Nephron progenitor cell (in vitro differentiated cells): ENCODE measurements at regions not wholly inside any gene's neighbourhood (a gene's known extent, or its start where the extent isn't known, plus 50 kb on each side); places are given as distances from the start of the nearest gene placed in this dataset.

ENCODE experiments used
- DNase-seq: peaks from one replicate; pipeline ENCODE4 v3.0.0; 2021
- H3K27ac Mint-ChIP-seq: 2 replicates; pipeline ENCODE4 v1.8.0; 2021; ENCODE audit warnings: mild to moderate bottlenecking, moderate library complexity, mixed read lengths
- H3K27me3 Mint-ChIP-seq: 2 replicates; pipeline ENCODE4 v1.8.0; 2021; ENCODE audit warnings: mild to moderate bottlenecking, low read depth, mixed read lengths; ENCODE audit not compliant: poor library complexity
- H3K36me3 Mint-ChIP-seq: 2 replicates; pipeline ENCODE4 v1.8.0; 2021; ENCODE audit warnings: low read depth, mixed read lengths
- H3K4me1 Mint-ChIP-seq: 2 replicates; pipeline ENCODE4 v1.8.0; 2021; ENCODE audit warnings: mixed read lengths
- H3K4me3 Mint-ChIP-seq: 2 replicates; pipeline ENCODE4 v1.8.0; 2021; ENCODE audit warnings: mild to moderate bottlenecking, moderate library complexity, mixed read lengths
- H3K9me3 Mint-ChIP-seq: 2 replicates; pipeline ENCODE4 v1.8.0; 2021; ENCODE audit warnings: mild to moderate bottlenecking, moderate library complexity, mixed read lengths
- CTCF ChIP-seq: fragments of 200-600 bp; sonication (generic); IDR thresholded peaks from 2 replicates; pipeline ENCODE4 v1.5.0; 2021; ENCODE audit warnings: antibody characterized with exemption

GRCh38 chr11:92357344-92357743 is 132.7 kb downstream of the FAT3 start:
- no peaks in the 10 kb centered on the region for H3K4me1 Mint-ChIP-seq
- H3K27me3 Mint-ChIP-seq: no peaks in the 10 kb centered on the region
- H3K36me3 Mint-ChIP-seq: peaks cover 35% of the 10 kb centered on the region
- no peak for DNase-seq
- H3K4me3 Mint-ChIP-seq: no peak overlapping the region
- no peak for TF ChIP-seq CTCF
- no peaks in the 10 kb centered on the region for H3K9me3 Mint-ChIP-seq
- no peak overlapping the region for H3K27ac Mint-ChIP-seq

- no peak overlapping the region for H3K4me3 Mint-ChIP-seq
- peaks cover 30% of the 10 kb centered on the region for H3K36me3 Mint-ChIP-seq
- no peaks in the 10 kb centered on the region for H3K27me3 Mint-ChIP-seq
- DNase-seq: no peak
- no peaks in the 10 kb centered on the region for H3K4me1 Mint-ChIP-seq
- H3K9me3 Mint-ChIP-seq: no peaks in the 10 kb centered on the region
- no peak overlapping the region for H3K27ac Mint-ChIP-seq
- no peak for TF ChIP-seq CTCF
Measured at GRCh38 chr11:92357841-92358240, 133.2 kb downstream of the FAT3 start.

- no peak overlapping the region for H3K27ac Mint-ChIP-seq
- no peak for TF ChIP-seq CTCF
- no peak for DNase-seq
- H3K4me3 Mint-ChIP-seq: no peak overlapping the region
- H3K36me3 Mint-ChIP-seq: peaks cover 11% of the 10 kb centered on the region
- H3K9me3 Mint-ChIP-seq: no peaks in the 10 kb centered on the region
- H3K4me1 Mint-ChIP-seq: no peaks in the 10 kb centered on the region
- no peaks in the 10 kb centered on the region for H3K27me3 Mint-ChIP-seq
Measured at GRCh38 chr11:92361551-92361950, 136.9 kb downstream of the FAT3 start.

GRCh38 chr11:92362989-92363388 is 138.4 kb downstream of the FAT3 start:
- DNase-seq: no peak
- Mint-ChIP-seq H3K4me3 (no peak overlapping the region), H3K9me3 (no peaks in the 10 kb centered on the region), H3K27me3 (no peaks in the 10 kb centered on the region), H3K4me1 (no peaks in the 10 kb centered on the region), H3K36me3 (peaks cover 16% of the 10 kb centered on the region), H3K27ac (no peak overlapping the region)
- TF ChIP-seq CTCF: no peak

- no peaks in the 10 kb centered on the region for H3K4me1 Mint-ChIP-seq
- H3K27me3 Mint-ChIP-seq: no peaks in the 10 kb centered on the region
- DNase-seq: no peak
- H3K9me3 Mint-ChIP-seq: no peaks in the 10 kb centered on the region
- H3K4me3 Mint-ChIP-seq: no peak overlapping the region
- H3K36me3 Mint-ChIP-seq: peaks cover 11% of the 10 kb centered on the region
- no peak for TF ChIP-seq CTCF
- no peak overlapping the region for H3K27ac Mint-ChIP-seq
Measured at GRCh38 chr11:92364177-92364576, 139.6 kb downstream of the FAT3 start.

- no peak for DNase-seq
- TF ChIP-seq CTCF: no peak
- H3K27ac Mint-ChIP-seq: peak overlapping the region; percentile 70
- peaks cover 12% of the 10 kb centered on the region for H3K36me3 Mint-ChIP-seq
- no peak overlapping the region for H3K4me3 Mint-ChIP-seq
- H3K4me1 Mint-ChIP-seq: peaks cover 20% of the 10 kb centered on the region
- H3K9me3 Mint-ChIP-seq: no peaks in the 10 kb centered on the region
- H3K27me3 Mint-ChIP-seq: peaks cover 6% of the 10 kb centered on the region
Measured at GRCh38 chr11:92376146-92376599, 151.6 kb downstream of the FAT3 start.
